ENCODE measurements at regions not wholly inside any gene's neighbourhood (a gene's known extent, or its start where the extent isn't known, plus 50 kb on each side); places are given as distances from the start of the nearest gene placed in this dataset.

DNA sequence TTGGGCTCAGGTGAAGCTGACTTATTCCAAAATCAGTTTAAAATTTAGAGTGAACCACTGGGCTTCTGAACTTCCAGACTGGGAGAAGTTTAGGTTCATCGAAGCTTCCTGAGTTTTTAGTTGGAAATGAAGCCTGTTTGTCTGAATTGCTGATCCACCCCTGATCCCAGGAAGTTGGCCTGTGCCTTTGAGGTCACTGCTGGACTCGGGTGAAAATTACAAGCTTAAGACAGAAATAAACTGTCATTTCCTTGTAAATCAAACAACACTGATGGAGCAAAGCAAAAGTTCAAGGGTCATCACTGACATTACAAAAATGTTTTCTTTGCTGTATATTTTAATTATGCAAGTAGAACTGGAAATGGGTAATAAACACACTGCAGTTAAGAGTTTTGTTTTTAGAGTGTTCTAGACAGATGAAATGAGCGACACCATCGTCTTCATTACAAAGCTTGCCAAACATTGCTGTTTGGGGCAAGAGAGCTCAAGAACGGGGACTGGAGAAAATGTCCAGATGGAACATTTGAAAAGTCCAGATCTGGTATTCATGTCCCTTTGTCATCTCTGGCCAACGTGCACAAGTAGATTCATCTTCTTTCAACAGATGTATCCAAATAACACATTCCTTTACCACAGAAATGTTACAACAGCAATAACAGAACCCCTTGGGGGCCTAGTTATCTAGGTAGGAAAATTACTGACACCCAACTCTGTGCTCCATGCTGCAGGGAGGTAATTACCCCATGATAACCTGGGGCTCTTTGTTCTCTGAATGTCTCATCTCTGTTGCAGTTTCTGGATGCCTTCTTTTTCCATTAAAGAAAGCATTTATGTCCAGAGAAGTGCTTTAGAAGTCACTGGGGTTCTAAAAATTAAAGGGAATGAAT lies 142.4 kb upstream of the ERCC6L2 start:
- Histone ChIP-seq H3K9me2 (replicated peaks; ENCODE audit: insufficient read depth) (no peaks in the 10 kb centered on the region), H3K36me3 (replicated peaks; ENCODE audit: insufficient read depth, low read depth) (no peaks in the 10 kb centered on the region), H3K9me3 (ENCODE audit: low read depth) (no peaks in the 10 kb centered on the region), H3K4me3 (no peak overlapping the region), H3K27me3 (no peaks in the 10 kb centered on the region), H4K20me1 (ENCODE audit: insufficient read depth, poor library complexity, severe bottlenecking) (no peaks in the 10 kb centered on the region), H3K27ac (peak overlapping the region; percentile 17), H3K79me2 (no peaks in the 10 kb centered on the region), H3K4me2 (peak overlapping the region; percentile 7), H3K4me1 (ENCODE audit: insufficient read depth) (peaks cover 23% of the 10 kb centered on the region), H2AFZ (no peak overlapping the region)
- TF ChIP-seq EZH2phosphoT487 (IDR thresholded peaks at IDR 0.05; ENCODE audit: low read depth, severe bottlenecking, unreplicated experiment) = no peak
- WGBS (ENCODE audit: low lambda C conversion rate, missing lambda C conversion rate) = 47% methylated on average over 6 of the region's 6 CpGs
- DNase-seq (ENCODE audit: low spot score) = no peak

DNA sequence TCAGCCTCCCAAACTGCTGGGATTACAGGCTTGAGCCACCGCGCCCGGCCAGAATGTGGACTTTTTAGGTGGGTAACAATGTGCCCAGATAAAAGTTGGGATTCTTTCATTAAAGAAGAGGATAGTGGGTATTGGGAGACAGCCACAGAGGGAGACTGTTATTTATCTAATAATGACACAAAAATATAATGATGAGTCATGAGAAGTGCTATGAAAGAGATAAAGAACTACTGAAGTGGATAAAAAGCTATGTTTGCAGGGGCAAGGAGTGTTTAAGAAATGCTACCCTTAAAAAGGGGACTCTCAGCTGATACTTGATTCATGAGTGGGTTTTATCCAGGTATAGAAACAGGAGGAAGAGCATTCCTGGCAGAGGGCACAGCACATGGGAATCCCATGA lies 143.6 kb upstream of the ERCC6L2 start:
- H3K79me2 ChIP-seq = no peaks in the 10 kb centered on the region
- no peaks in the 10 kb centered on the region for H3K27me3 ChIP-seq
- no peak overlapping the region for H3K27ac ChIP-seq
- WGBS (ENCODE audit: low lambda C conversion rate, missing lambda C conversion rate) = 96% methylated on average over 3 of the region's 3 CpGs
- H3K4me2 ChIP-seq = no peak overlapping the region
- H4K20me1 ChIP-seq (ENCODE audit: insufficient read depth, poor library complexity, severe bottlenecking) = no peaks in the 10 kb centered on the region
- DNase-seq (ENCODE audit: low spot score) = no peak
- peaks cover 23% of the 10 kb centered on the region for H3K4me1 ChIP-seq (ENCODE audit: insufficient read depth)
- no peak overlapping the region for H3K4me3 ChIP-seq
- no peaks in the 10 kb centered on the region for H3K36me3 ChIP-seq (replicated peaks; ENCODE audit: insufficient read depth, low read depth)
- H2AFZ ChIP-seq = no peak overlapping the region
- no peaks in the 10 kb centered on the region for H3K9me2 ChIP-seq (replicated peaks; ENCODE audit: insufficient read depth)
- TF ChIP-seq EZH2phosphoT487 (IDR thresholded peaks at IDR 0.05; ENCODE audit: low read depth, severe bottlenecking, unreplicated experiment) = no peak
- no peak for TF ChIP-seq EZH2 (IDR thresholded peaks at IDR 0.05; ENCODE audit: borderline replicate concordance)
- TF ChIP-seq, protein P1, sequence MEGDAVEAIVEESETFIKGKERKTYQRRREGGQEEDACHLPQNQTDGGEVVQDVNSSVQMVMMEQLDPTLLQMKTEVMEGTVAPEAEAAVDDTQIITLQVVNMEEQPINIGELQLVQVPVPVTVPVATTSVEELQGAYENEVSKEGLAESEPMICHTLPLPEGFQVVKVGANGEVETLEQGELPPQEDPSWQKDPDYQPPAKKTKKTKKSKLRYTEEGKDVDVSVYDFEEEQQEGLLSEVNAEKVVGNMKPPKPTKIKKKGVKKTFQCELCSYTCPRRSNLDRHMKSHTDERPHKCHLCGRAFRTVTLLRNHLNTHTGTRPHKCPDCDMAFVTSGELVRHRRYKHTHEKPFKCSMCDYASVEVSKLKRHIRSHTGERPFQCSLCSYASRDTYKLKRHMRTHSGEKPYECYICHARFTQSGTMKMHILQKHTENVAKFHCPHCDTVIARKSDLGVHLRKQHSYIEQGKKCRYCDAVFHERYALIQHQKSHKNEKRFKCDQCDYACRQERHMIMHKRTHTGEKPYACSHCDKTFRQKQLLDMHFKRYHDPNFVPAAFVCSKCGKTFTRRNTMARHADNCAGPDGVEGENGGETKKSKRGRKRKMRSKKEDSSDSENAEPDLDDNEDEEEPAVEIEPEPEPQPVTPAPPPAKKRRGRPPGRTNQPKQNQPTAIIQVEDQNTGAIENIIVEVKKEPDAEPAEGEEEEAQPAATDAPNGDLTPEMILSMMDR (IDR thresholded peaks at IDR 0.05; ENCODE audit: poor library complexity) = no peak
- no peaks in the 10 kb centered on the region for H3K9me3 ChIP-seq (ENCODE audit: low read depth)

GRCh38 chr9:95729669-95730368 lies 145.7 kb upstream of the ERCC6L2 start:
- Histone ChIP-seq H3K4me1 (ENCODE audit: insufficient read depth) (peaks cover 29% of the 10 kb centered on the region), H3K36me3 (replicated peaks; ENCODE audit: insufficient read depth, low read depth) (no peaks in the 10 kb centered on the region)
- no peak for DNase-seq (ENCODE audit: low spot score)

More at GRCh38 chr9:95729669-95730368, 145.7 kb upstream of the ERCC6L2 start:
- H2AFZ ChIP-seq = no peak overlapping the region
- no peak overlapping the region for H3K4me3 ChIP-seq
- WGBS (ENCODE audit: low lambda C conversion rate, missing lambda C conversion rate) = 83% methylated on average over 5 of the region's 5 CpGs
- H3K27me3 ChIP-seq = no peaks in the 10 kb centered on the region
- TF ChIP-seq, protein P1 (IDR thresholded peaks at IDR 0.05; ENCODE audit: poor library complexity) = no peak
- TF ChIP-seq EZH2phosphoT487 (IDR thresholded peaks at IDR 0.05; ENCODE audit: low read depth, severe bottlenecking, unreplicated experiment) (no peak), EZH2 (IDR thresholded peaks at IDR 0.05; ENCODE audit: borderline replicate concordance) (no peak)
- H3K9me2 ChIP-seq (replicated peaks; ENCODE audit: insufficient read depth) = no peaks in the 10 kb centered on the region
- no peaks in the 10 kb centered on the region for H3K79me2 ChIP-seq
- peak overlapping the region; percentile 59 for H3K27ac ChIP-seq
- H4K20me1 ChIP-seq (ENCODE audit: insufficient read depth, poor library complexity, severe bottlenecking) = no peaks in the 10 kb centered on the region
- H3K4me2 ChIP-seq = no peak overlapping the region
- H3K9me3 ChIP-seq (ENCODE audit: low read depth) = no peaks in the 10 kb centered on the region
